KMS-11 (cell line): ENCODE measurements at regions not wholly inside any gene's neighbourhood (a gene's known extent, or its start where the extent isn't known, plus 50 kb on each side); places are given as distances from the start of the nearest gene placed in this dataset.
"Not testable (repeated sequence)": the region's sequence is repeated elsewhere in the genome, so short reads cannot be mapped to it uniquely, and the experiment has no call there.

ENCODE experiments used
- H2AFZ ChIP-seq: fragments of 200-600 bp; sonication (generic); 2 replicates; pipeline ENCODE4 v1.6.1; 2016; ENCODE audit warnings: antibody characterized with exemption, mixed run types, low read depth
- H3K27ac ChIP-seq: fragments of 200-600 bp; sonication (generic); 2 replicates; pipeline ENCODE4 v1.6.1; 2016; ENCODE audit warnings: mild to moderate bottlenecking, mixed run types
- H3K27me3 ChIP-seq: fragments of 200-600 bp; sonication (generic); 2 replicates; pipeline ENCODE4 v1.6.1; 2017; ENCODE audit warnings: mild to moderate bottlenecking, low read depth, mixed run types, moderate library complexity; ENCODE audit not compliant: insufficient read depth
- H3K36me3 ChIP-seq: fragments of 200-600 bp; sonication (generic); 2 replicates; pipeline ENCODE4 v1.6.1; 2017; ENCODE audit warnings: mild to moderate bottlenecking, mixed run types; ENCODE audit not compliant: insufficient read depth
- H3K4me1 ChIP-seq: fragments of 200-600 bp; sonication (generic); 2 replicates; pipeline ENCODE4 v1.6.1; 2016; ENCODE audit warnings: mild to moderate bottlenecking, low read depth, mixed run types; ENCODE audit not compliant: poor library complexity, severe bottlenecking
- H3K4me2 ChIP-seq: fragments of 200-600 bp; sonication (generic); 2 replicates; pipeline ENCODE4 v1.7.0; 2016; ENCODE audit warnings: mild to moderate bottlenecking, mixed run types
- H3K4me3 ChIP-seq: fragments of 200-600 bp; sonication (generic); IDR thresholded peaks from 2 replicates; pipeline ENCODE4 v1.6.1; 2017; ENCODE audit warnings: low read depth, low read length, mixed read lengths; ENCODE audit not compliant: insufficient read depth
- H3K79me2 ChIP-seq: fragments of 200-600 bp; sonication (generic); 2 replicates; pipeline ENCODE4 v1.6.1; 2016; ENCODE audit warnings: low read depth, mixed run types; ENCODE audit not compliant: insufficient read depth
- H3K9ac ChIP-seq: fragments of 200-600 bp; sonication (generic); 2 replicates; pipeline ENCODE4 v1.6.1; 2016; ENCODE audit warnings: mild to moderate bottlenecking, mixed run types
- H4K20me1 ChIP-seq: fragments of 200-600 bp; sonication (generic); 2 replicates; pipeline ENCODE4 v1.6.1; 2016; ENCODE audit warnings: mild to moderate bottlenecking, mixed run types; ENCODE audit not compliant: insufficient read depth

DNA sequence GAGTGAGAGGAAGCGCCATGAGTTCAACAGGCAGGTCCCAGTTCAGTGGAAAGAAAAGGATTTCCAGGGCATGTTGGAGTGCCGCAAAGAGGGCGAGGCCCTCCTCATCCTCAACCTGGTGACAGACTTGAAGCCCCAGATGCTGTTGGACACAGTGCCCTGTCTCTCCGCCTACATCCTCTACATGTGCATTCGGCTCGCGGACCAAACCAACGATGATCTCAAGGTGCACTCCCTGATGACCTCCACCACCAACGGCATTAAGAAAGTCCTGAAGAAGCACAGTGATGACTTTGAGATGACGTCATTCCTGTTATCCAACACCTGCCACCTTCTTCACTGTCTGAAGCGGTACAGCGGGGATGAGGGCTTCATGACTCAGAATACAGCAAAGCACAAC is 1667.4 kb downstream of the SPATA31A7 start:
- H3K4me3 ChIP-seq, H3K4me2 ChIP-seq, H3K79me2 ChIP-seq, H3K27ac ChIP-seq, H2AFZ ChIP-seq, H4K20me1 ChIP-seq, H3K27me3 ChIP-seq, H3K36me3 ChIP-seq, H3K9ac ChIP-seq, H3K4me1 ChIP-seq: not testable (repeated sequence)

DNA sequence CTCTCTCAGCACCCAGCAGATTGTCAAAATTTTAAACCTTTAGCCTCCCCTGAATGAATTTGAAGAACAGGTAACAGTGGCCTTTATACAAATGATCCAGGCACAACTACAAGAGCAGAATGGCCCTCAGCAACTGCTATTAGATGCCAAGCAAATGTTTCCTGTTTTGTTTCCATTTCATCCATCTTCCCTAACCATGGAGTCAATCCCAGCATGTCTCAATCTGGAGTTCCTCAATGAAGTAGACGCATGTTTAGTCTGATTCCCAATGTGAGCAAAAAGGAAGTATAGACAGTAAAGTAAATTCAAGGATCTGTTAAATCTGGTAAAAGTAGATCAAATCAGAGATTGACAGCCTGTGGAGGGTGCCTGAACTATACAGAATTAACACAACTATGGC is 1668.4 kb downstream of the SPATA31A7 start:
- not testable (repeated sequence) for H3K36me3 ChIP-seq, H3K27me3 ChIP-seq, H2AFZ ChIP-seq, H3K9ac ChIP-seq, H3K4me3 ChIP-seq, H4K20me1 ChIP-seq, H3K79me2 ChIP-seq, H3K4me2 ChIP-seq, H3K4me1 ChIP-seq, H3K27ac ChIP-seq

DNA sequence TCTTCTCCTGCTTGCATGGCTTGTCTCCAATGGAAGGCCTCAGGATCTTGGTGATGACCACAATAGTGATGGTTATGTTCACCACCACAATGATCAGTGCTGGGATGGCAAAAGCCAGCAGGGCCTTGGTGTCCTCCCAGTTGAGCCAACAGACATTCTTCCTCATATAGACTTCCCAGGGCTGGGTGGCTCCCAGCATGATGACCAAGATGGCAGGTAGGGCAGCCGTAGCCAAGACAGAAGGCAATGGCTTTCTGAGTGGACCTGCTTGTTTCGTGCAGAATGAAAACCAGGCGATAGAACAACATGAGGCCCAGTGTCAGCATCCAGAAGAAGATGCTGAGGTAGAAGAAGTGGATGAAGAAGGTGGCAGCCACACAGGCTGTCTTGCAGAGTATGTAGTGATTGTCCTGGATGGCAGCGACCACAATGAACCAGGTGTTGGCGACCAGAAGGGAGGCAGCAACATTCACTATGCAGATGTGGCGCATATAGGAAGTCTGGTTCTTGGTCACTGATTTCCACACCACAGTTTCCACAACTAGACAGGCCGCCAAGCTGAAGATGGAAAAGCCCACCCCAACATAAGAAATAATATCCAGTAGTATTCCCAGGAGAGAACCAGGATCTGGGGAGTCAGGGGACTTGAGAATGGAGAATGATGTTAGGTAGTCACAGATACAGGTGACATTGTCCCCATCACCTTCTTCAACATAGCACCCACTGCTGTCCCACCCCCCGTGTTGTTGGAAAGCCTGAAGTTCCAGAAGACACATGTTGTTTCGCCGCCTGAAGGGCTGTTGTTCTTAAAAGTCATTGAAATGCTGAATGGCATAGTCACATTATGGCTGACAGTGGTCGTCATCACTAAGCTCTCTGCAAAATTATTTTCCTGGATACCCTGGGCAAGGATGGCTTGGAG is 1671.4 kb downstream of the SPATA31A7 start:
- not testable (repeated sequence) for H2AFZ ChIP-seq, H3K79me2 ChIP-seq, H3K27me3 ChIP-seq, H3K9ac ChIP-seq, H3K36me3 ChIP-seq, H4K20me1 ChIP-seq, H3K4me3 ChIP-seq, H3K4me2 ChIP-seq, H3K27ac ChIP-seq, H3K4me1 ChIP-seq

DNA sequence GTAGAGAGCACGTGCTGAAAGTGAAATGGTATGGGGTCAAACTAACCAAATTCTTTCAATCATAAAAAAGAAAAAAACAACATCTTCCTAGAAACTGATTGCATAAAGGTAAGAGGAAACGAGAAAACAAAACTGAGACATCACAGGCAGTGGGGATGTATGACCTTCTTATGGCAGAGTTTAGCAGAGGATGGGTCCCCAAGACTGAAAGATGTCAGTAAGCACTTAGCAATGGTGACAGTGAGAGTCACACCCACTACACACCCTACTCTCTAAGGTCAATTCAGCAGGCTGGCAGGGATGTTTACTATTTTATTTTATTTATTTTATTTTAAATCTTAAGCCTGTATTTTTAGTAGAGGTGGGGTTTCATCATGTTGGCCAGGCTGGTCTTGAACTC is 1672.3 kb downstream of the SPATA31A7 start:
- H3K4me2 ChIP-seq, H3K27me3 ChIP-seq, H2AFZ ChIP-seq: not testable (repeated sequence)

DNA sequence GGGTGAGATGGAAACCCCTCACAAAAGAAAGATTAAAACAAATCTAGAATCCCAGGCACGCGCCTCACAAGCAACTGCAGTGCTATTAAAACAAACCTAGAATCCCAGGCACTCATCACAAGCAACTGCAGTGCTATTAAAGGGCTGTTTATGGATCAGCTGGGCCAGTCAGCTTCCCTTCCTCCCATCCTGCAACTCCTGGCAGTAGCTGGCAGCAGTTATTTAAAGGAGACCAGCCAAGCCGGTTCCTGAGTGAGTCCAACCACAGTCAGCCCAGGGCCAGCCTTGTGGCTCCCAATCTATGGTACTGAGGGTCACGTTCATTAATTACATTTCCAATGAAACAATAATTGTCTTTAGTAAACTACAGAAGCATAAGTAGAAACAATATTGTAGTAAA is 1673.5 kb downstream of the SPATA31A7 start:
- H3K4me3 ChIP-seq, H3K4me1 ChIP-seq, H3K4me2 ChIP-seq, H3K27ac ChIP-seq, H4K20me1 ChIP-seq, H3K9ac ChIP-seq, H2AFZ ChIP-seq, H3K36me3 ChIP-seq, H3K27me3 ChIP-seq, H3K79me2 ChIP-seq: not testable (repeated sequence)

More for the DNA sequence above, 1672.3 kb downstream of the SPATA31A7 start:
- not testable (repeated sequence) for H3K4me1 ChIP-seq, H4K20me1 ChIP-seq, H3K79me2 ChIP-seq, H3K4me3 ChIP-seq, H3K27ac ChIP-seq, H3K9ac ChIP-seq, H3K36me3 ChIP-seq

DNA sequence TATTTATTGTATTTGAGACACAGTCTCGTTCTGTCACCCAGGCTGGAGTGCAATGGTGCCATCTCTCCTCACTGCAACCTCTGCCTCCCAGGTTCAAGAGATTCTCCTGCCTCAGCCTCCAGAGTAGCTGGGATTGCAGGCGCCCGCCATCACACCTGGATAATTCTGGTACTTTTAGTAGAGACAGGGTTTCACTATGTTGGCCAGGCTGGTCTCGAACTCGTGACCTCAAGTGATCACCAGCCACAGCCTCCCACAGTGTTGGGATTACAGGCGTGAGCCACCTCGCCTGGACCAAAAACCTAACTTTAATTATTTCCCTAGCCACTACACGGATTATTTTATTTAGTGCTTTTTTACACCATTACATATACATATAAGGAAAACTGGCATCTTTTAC is 1674.0 kb downstream of the SPATA31A7 start:
- not testable (repeated sequence) for H3K4me1 ChIP-seq, H3K9ac ChIP-seq, H3K27ac ChIP-seq, H3K27me3 ChIP-seq, H3K79me2 ChIP-seq, H4K20me1 ChIP-seq, H3K4me3 ChIP-seq, H3K36me3 ChIP-seq, H3K4me2 ChIP-seq, H2AFZ ChIP-seq

DNA sequence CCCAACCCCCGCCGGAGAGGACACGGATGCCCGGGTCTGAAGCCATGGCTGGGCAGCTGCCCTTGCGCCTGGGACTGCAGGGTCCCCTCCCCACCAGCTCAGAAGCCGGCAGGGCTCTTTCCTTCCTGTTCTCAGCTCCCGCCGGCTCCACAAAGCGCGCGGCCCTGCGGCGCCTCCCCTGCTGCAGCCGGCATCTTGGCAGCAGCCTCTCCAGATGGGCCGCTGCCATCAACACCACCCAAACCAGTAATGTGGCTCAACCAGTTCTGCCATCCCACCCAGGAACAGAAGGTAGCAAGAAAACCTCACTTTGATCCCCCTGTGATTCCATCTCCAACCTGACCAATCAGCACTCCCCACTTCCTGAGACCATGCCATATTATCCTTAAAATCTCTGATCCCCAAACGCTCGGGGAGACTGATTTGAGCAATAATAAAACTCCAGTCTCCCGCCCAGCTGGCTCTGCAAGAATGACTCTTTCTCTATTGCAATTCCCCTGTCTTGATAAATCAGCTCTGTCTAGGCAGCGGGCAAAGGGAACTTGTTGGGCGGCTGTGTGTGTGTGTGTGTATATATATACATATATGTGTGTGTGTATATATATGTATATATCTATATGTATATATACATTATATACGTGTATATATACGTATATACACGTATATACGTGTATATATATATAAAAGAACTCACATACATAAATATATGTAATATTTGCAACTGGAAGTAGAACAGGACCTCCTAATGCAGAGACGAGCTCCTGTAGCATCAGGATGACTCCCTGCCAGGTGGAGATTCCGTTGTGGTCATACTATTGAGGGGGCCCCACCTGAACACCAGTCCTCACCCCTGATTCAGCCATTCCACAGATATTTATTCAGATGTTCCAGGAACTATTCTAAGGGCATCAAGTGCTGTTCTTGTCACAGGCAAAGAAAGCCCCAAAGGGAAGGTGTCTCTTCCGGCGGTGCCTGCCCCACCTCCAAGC is 1674.9 kb downstream of the SPATA31A7 start:
- not testable (repeated sequence) for H3K27ac ChIP-seq, H3K4me2 ChIP-seq, H3K79me2 ChIP-seq, H2AFZ ChIP-seq, H3K4me3 ChIP-seq, H3K36me3 ChIP-seq, H3K27me3 ChIP-seq, H3K4me1 ChIP-seq, H3K9ac ChIP-seq, H4K20me1 ChIP-seq

DNA sequence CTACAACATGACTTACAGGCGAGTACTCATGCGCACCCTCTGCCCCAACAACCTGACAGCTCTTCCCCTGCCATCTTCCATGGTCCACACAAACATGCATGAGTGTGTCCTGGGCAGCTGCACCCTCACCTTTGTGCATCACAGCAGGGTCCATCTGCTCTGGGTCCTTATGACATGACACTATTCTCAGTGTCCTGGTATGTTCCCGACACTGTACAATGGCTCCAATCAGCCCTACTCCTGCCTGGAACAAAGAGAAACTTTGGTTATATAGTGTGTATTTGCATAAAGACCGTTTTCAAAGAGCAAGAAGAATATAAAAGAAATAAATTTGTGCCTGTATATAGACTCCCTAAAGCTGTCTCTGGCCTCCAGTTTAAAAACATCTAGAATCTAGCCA is 1679.2 kb downstream of the SPATA31A7 start:
- not testable (repeated sequence) for H3K4me2 ChIP-seq

DNA sequence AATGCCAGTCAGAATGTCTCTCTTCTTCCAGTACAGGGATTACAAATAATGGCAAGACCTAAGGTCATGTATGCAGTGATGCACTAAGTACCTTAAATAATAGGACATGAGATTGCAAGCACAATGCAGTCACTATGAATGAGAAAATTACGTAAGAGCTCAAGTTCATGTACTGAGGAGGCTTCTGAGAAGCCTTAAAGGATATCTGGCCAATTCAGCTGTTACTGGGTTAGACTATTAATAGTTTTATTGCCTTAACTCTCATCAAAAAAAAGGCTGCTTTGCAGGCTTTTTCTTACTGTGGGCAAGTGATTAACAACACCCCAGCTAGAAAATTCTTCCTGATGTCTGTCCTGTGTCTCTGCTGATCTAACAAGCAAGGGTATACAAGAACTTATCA is 1681.9 kb downstream of the SPATA31A7 start:
- not testable (repeated sequence) for H2AFZ ChIP-seq, H3K4me2 ChIP-seq, H4K20me1 ChIP-seq, H3K27me3 ChIP-seq, H3K4me3 ChIP-seq, H3K9ac ChIP-seq, H3K27ac ChIP-seq, H3K79me2 ChIP-seq, H3K36me3 ChIP-seq, H3K4me1 ChIP-seq

More for the DNA sequence above, 1679.2 kb downstream of the SPATA31A7 start:
- not testable (repeated sequence) for H3K79me2 ChIP-seq, H3K36me3 ChIP-seq, H2AFZ ChIP-seq, H3K27ac ChIP-seq, H3K9ac ChIP-seq, H3K27me3 ChIP-seq, H3K4me3 ChIP-seq, H3K4me1 ChIP-seq, H4K20me1 ChIP-seq

DNA sequence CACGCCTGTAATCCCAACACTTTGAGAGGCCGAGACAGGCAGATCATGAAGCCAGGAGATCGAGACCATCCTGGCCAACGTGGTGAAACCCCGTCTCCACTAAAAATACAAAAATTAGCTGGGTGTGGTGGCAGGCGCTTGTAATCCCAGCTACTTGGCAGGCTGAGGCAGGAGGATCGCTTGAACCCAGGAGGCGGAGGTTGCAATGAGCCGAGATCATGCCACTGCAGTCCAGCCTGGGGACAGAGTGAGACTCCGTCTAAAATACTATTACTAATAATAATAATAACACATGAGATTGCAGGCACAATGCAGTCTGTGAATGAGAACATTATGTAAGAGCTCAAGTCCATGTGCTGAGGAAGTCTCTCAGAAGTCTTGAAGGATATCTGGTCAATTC is 1684.4 kb downstream of the SPATA31A7 start:
- not testable (repeated sequence) for H4K20me1 ChIP-seq, H3K79me2 ChIP-seq, H3K27me3 ChIP-seq, H2AFZ ChIP-seq, H3K4me2 ChIP-seq, H3K9ac ChIP-seq, H3K27ac ChIP-seq, H3K4me1 ChIP-seq, H3K4me3 ChIP-seq, H3K36me3 ChIP-seq
